PC-9 (cell line): ENCODE measurements at regions not wholly inside any gene's neighbourhood (a gene's known extent, or its start where the extent isn't known, plus 50 kb on each side); places are given as distances from the start of the nearest gene placed in this dataset.

ENCODE experiments used
- EZH2 ChIP-seq: fragments of 200-600 bp; sonication (generic); IDR thresholded peaks from 2 replicates; pipeline ENCODE4 v1.8.0; 2017; ENCODE audit warnings: antibody characterized with exemption, low read depth
- TF ChIP-seq, protein P1 (sequence below): fragments of 200-600 bp; sonication (generic); conservative IDR thresholded peaks from 2 replicates; pipeline ENCODE4 v1.6.1; 2017; ENCODE audit warnings: mixed run types, antibody characterized with exemption, mild to moderate bottlenecking, moderate library complexity

DNA sequence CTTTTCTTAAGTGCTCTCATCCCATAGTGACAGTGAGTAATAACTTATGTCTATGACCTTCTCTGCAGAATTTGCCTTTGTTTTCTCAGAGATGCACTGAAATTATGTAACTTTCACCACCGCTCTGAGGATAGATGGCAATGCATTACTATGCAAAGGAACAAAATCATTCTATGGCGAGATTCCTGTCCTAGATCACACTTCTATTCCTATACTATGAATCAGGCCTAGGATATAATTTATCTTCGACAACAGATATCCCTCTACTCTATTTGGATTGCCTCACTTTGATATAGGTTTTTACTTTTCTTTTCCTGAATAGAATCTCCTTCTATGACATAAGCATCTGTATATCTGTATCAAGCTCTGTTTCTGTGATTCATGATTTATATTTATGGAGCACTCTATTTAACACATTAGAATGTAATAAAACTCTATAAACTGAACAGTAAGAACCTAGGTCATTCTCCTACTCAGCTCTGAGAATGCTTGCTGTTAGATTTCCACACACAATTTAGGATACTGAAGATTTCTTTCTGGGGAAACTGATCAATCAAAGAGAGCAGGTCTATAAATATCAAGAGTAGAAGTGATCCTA is 1082.3 kb upstream of the ADGRL3 start:
- TF ChIP-seq, protein P1, sequence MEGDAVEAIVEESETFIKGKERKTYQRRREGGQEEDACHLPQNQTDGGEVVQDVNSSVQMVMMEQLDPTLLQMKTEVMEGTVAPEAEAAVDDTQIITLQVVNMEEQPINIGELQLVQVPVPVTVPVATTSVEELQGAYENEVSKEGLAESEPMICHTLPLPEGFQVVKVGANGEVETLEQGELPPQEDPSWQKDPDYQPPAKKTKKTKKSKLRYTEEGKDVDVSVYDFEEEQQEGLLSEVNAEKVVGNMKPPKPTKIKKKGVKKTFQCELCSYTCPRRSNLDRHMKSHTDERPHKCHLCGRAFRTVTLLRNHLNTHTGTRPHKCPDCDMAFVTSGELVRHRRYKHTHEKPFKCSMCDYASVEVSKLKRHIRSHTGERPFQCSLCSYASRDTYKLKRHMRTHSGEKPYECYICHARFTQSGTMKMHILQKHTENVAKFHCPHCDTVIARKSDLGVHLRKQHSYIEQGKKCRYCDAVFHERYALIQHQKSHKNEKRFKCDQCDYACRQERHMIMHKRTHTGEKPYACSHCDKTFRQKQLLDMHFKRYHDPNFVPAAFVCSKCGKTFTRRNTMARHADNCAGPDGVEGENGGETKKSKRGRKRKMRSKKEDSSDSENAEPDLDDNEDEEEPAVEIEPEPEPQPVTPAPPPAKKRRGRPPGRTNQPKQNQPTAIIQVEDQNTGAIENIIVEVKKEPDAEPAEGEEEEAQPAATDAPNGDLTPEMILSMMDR = no peak
- TF ChIP-seq EZH2 = no peak
